Karpas-422 (cell line): ENCODE measurements at regions not wholly inside any gene's neighbourhood (a gene's known extent, or its start where the extent isn't known, plus 50 kb on each side); places are given as distances from the start of the nearest gene placed in this dataset.

ENCODE experiments used
- DNase-seq: peaks from one replicate; pipeline ENCODE4 v3.0.0-alpha.2; 2015
- H2AFZ ChIP-seq: fragments of 200-600 bp; sonication (generic); 2 replicates; pipeline ENCODE4 v1.6.1; 2014; ENCODE audit warnings: antibody characterized with exemption, low read length, mixed read lengths
- H3K27ac ChIP-seq: fragments of 200-600 bp; sonication (generic); 2 replicates; pipeline ENCODE4 v1.5.1; 2014; ENCODE audit warnings: mild to moderate bottlenecking, low read length, moderate library complexity
- H3K27me3 ChIP-seq: fragments of 200-600 bp; sonication (generic); 2 replicates; pipeline ENCODE4 v1.6.1; 2014; ENCODE audit warnings: low read length, mixed read lengths
- H3K36me3 ChIP-seq: fragments of 200-600 bp; sonication (generic); 2 replicates; pipeline ENCODE4 v1.6.1; 2014; ENCODE audit warnings: low read length, mixed read lengths; ENCODE audit not compliant: insufficient read depth
- H3K4me1 ChIP-seq: fragments of 200-600 bp; sonication (generic); 2 replicates; pipeline ENCODE4 v1.6.1; 2014; ENCODE audit warnings: mild to moderate bottlenecking, low read length, mixed read lengths
- H3K4me2 ChIP-seq: fragments of 200-600 bp; sonication (generic); 2 replicates; pipeline ENCODE4 v1.6.1; 2014; ENCODE audit warnings: low read length, low read depth, mild to moderate bottlenecking; ENCODE audit not compliant: poor library complexity, severe bottlenecking
- H3K4me3 ChIP-seq: fragments of 200-600 bp; sonication (generic); 2 replicates; pipeline ENCODE4 v1.5.1; 2014; ENCODE audit warnings: mild to moderate bottlenecking, antibody characterized with exemption, low read length, mixed read lengths
- H3K79me2 ChIP-seq: fragments of 200-600 bp; sonication (generic); 2 replicates; pipeline ENCODE4 v1.6.1; 2014; ENCODE audit warnings: mild to moderate bottlenecking, low read length, mixed read lengths
- H3K9ac ChIP-seq: fragments of 200-600 bp; sonication (generic); 2 replicates; pipeline ENCODE4 v1.6.0; 2014; ENCODE audit warnings: low read length
- H3K9me2 ChIP-seq: fragments of 200-600 bp; sonication (generic), shearing (Covaris generic); replicated peaks from 2 replicates; pipeline ENCODE4 v1.6.0; 2014; ENCODE audit warnings: mild to moderate bottlenecking, low read length, moderate library complexity; ENCODE audit not compliant: insufficient read depth
- H3K9me3 ChIP-seq: fragments of 300-700, 200-600 bp; sonication (generic); 2 replicates; pipeline ENCODE4 v1.6.1; 2014; ENCODE audit warnings: low read length, mixed read lengths
- H4K20me1 ChIP-seq: fragments of 200-600 bp; sonication (generic); 2 replicates; pipeline ENCODE4 v1.6.1; 2014; ENCODE audit warnings: mild to moderate bottlenecking, antibody characterized with exemption, low read length, low read depth; ENCODE audit not compliant: insufficient read depth

DNA sequence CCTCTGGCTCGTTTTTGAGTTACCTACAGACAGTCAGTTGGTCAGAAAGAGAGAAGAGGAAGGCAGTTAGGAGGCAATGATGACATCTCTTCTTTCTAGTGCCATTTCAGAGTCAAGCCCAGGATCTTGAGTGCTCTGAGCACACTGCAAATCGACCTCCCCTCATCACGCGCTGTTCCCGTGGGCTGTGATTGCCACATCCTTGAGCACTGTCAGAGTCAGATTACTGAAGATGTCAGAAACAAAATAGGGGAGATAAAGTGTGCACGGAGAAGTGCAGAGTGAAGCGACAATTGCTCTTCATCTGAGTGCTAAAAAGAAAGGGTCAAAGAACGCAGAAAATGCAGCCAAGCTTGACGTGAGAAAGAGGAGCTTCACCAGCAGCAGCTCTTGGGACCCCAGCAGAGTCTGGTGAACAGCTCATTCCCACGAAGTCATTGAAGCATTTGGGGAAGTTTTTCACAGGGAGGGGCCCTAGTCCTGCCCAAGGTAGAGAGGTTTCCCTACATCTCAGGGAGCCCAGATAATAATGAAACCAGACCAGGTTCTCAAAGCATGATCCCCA is 661.7 kb upstream of the AUTS2 start:
- Histone ChIP-seq H3K4me2 (no peak overlapping the region), H3K36me3 (no peaks in the 10 kb centered on the region), H3K4me1 (no peaks in the 10 kb centered on the region), H3K4me3 (no peak overlapping the region), H3K27ac (no peak overlapping the region), H2AFZ (no peak overlapping the region), H3K9me2 (no peaks in the 10 kb centered on the region), H3K79me2 (no peaks in the 10 kb centered on the region), H3K27me3 (0 out of 2 replicates have a peak, but pooled peaks cover 4% of the 10 kb centered on the region), H3K9ac (no peak overlapping the region), H3K9me3 (no peaks in the 10 kb centered on the region; the same call in 1 of the 2 replicates), H4K20me1 (no peaks in the 10 kb centered on the region)
- DNase-seq, result no peak

- H3K9ac ChIP-seq, result no peak overlapping the region
- no peak overlapping the region for H3K27ac ChIP-seq
- no peaks in the 10 kb centered on the region; the same call in 1 of the 2 replicates for H3K9me3 ChIP-seq
- DNase-seq, result no peak
- H3K27me3 ChIP-seq, result 0 out of 2 replicates have a peak, but pooled peaks cover 4% of the 10 kb centered on the region
- no peak overlapping the region for H2AFZ ChIP-seq
- H3K9me2 ChIP-seq, result no peaks in the 10 kb centered on the region
- H3K4me1 ChIP-seq, result no peaks in the 10 kb centered on the region
- no peak overlapping the region for H3K4me2 ChIP-seq
- no peak overlapping the region for H3K4me3 ChIP-seq
- no peaks in the 10 kb centered on the region for H3K79me2 ChIP-seq
- no peaks in the 10 kb centered on the region for H4K20me1 ChIP-seq
- H3K36me3 ChIP-seq, result no peaks in the 10 kb centered on the region
Observed at GRCh38 chr7:68938151-68938550, 660.1 kb upstream of the AUTS2 start.

DNA sequence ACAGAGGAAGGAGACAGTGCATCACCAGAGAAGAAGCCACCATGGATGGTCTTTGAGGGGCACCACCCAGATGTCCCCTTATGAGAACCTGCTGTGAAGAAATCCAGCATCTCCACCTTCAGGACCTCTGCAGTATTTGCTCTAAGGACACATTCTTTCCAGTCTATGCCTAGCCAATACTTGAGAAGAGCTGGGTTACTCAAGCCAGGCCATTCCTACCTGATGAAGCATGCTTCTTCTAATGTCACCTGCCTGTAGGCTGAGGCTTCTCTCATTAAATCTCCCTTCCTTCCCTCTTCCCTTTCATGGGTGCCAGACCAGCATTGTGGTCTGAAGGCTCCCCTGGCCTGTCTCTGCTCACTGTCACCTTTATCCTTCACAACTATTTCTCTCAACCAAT is 654.5 kb upstream of the AUTS2 start:
- H3K4me1 ChIP-seq, result no peaks in the 10 kb centered on the region
- H4K20me1 ChIP-seq, result no peaks in the 10 kb centered on the region
- DNase-seq, result no peak
- H3K9me3 ChIP-seq, result no peaks in the 10 kb centered on the region; the same call in 1 of the 2 replicates
- H3K9me2 ChIP-seq, result no peaks in the 10 kb centered on the region
- H3K4me3 ChIP-seq, result no peak overlapping the region
- H3K79me2 ChIP-seq, result no peaks in the 10 kb centered on the region
- H3K27ac ChIP-seq, result no peak overlapping the region
- H3K27me3 ChIP-seq, result 0 out of 2 replicates have a peak, but pooled peaks cover 4% of the 10 kb centered on the region
- H2AFZ ChIP-seq, result no peak overlapping the region
- no peak overlapping the region for H3K9ac ChIP-seq
- H3K36me3 ChIP-seq, result no peaks in the 10 kb centered on the region
- H3K4me2 ChIP-seq, result no peak overlapping the region

DNA sequence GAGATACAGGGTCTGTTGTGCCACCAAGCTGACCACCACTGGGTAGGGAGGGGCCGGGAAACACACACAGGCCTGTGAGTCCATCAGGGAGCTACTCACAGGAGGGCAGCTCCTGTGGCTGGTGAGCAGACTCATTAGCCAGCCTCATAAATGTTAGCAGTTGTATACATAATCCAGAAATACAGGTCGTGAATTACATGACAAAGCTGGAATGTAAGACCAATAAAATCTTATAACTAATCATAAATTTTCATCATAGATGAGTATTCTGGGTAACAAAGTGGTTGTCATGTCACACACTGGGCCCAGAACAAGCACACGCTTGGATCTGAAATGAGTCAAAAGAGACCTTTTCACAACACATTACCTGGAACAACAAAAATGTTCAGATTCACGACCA is 642.6 kb upstream of the AUTS2 start:
- Histone ChIP-seq H3K79me2 (no peaks in the 10 kb centered on the region), H3K4me2 (no peak overlapping the region), H3K27me3 (no peaks in the 10 kb centered on the region), H2AFZ (no peak overlapping the region), H3K9me2 (no peaks in the 10 kb centered on the region), H4K20me1 (no peaks in the 10 kb centered on the region), H3K9me3 (no peaks in the 10 kb centered on the region), H3K36me3 (no peaks in the 10 kb centered on the region), H3K4me1 (no peaks in the 10 kb centered on the region), H3K9ac (no peak overlapping the region), H3K4me3 (no peak overlapping the region), H3K27ac (no peak overlapping the region)
- DNase-seq, result no peak

- H3K4me2 ChIP-seq, result no peak overlapping the region
- H4K20me1 ChIP-seq, result no peaks in the 10 kb centered on the region
- no peak overlapping the region for H2AFZ ChIP-seq
- H3K9me3 ChIP-seq, result no peaks in the 10 kb centered on the region
- H3K79me2 ChIP-seq, result no peaks in the 10 kb centered on the region
- no peaks in the 10 kb centered on the region for H3K27me3 ChIP-seq
- H3K36me3 ChIP-seq, result no peaks in the 10 kb centered on the region
- no peak overlapping the region for H3K9ac ChIP-seq
- peaks cover 2% of the 10 kb centered on the region for H3K4me1 ChIP-seq
- no peaks in the 10 kb centered on the region for H3K9me2 ChIP-seq
- DNase-seq, result no peak
- no peak overlapping the region for H3K4me3 ChIP-seq
- H3K27ac ChIP-seq, result no peak overlapping the region
Observed at GRCh38 chr7:68958571-68958970, 639.7 kb upstream of the AUTS2 start.

DNA sequence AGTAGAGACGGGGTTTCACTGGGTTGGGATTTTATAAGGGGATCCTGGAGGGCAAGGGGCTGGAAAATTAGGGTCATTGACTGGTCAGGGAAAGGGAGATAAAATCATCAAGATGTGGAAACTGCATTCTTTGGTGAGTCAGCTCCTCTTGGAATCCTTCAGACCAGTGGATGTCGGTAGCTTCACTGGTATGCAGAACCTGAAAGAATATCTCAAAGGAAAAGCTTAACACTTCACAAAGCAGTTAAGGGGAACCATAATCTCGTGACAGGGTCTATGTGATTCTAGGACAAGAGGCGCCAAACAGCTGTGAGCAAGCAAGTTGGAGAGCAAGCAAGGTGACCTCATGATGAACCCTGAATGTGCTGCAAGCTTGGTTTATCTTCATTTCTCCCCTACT is 634.7 kb upstream of the AUTS2 start:
- H3K27ac ChIP-seq, result no peak overlapping the region

DNA sequence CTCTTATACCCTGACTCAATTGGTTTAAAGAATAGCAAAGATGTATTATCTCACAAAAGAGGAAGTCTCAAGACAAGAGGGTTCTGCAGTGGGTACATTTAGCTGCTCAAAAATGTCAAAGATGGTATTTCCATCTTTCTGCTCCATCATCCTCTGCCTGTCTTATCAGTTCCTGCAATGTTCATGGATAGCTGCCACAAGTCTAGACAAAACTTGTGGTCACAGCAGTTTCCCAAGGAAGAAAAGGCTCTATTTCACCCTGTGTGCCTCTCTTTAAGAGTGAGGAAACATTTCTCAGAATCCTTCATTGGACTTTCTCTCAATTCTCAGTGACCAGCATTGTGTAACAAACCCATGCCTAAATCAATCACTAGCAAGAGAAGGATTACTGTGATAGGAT is 634.2 kb upstream of the AUTS2 start:
- Histone ChIP-seq H3K9me3 (no peaks in the 10 kb centered on the region), H3K4me1 (peaks cover 9% of the 10 kb centered on the region), H3K79me2 (no peaks in the 10 kb centered on the region), H4K20me1 (no peaks in the 10 kb centered on the region), H3K4me3 (no peak overlapping the region), H3K27ac (no peak overlapping the region), H2AFZ (no peak overlapping the region), H3K4me2 (no peak overlapping the region), H3K27me3 (no peaks in the 10 kb centered on the region), H3K9ac (no peak overlapping the region), H3K9me2 (no peaks in the 10 kb centered on the region), H3K36me3 (no peaks in the 10 kb centered on the region)
- DNase-seq, result no peak

More for the DNA sequence above, 634.7 kb upstream of the AUTS2 start:
- H3K9ac ChIP-seq, result no peak overlapping the region
- peak; percentile 45 for DNase-seq
- H2AFZ ChIP-seq, result no peak overlapping the region
- H3K27me3 ChIP-seq, result no peaks in the 10 kb centered on the region
- no peaks in the 10 kb centered on the region for H3K9me3 ChIP-seq
- H3K4me3 ChIP-seq, result no peak overlapping the region
- no peaks in the 10 kb centered on the region for H3K79me2 ChIP-seq
- no peaks in the 10 kb centered on the region for H3K36me3 ChIP-seq
- no peaks in the 10 kb centered on the region for H4K20me1 ChIP-seq
- no peaks in the 10 kb centered on the region for H3K9me2 ChIP-seq
- no peak overlapping the region for H3K4me2 ChIP-seq
- H3K4me1 ChIP-seq, result peaks cover 9% of the 10 kb centered on the region

DNA sequence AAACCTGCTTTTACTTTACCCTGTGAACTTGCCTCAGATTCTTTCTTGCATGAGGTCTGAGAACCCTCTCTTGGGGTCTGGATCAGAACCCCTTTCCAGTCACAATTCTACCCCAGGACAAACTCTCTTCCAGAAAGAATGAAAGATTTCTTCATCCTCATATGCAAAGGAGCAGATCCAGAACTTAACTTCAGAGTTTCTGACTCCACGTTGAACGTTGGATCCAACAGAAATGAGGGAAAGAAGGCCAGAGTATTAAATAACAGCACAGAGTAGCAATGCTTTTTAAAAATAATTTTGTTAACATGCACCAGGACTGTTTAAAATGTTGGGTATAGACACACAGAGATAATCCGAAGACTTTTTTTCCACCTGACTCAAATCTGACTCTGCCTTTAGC is 632.9 kb upstream of the AUTS2 start:
- Histone ChIP-seq H3K4me2 (no peak overlapping the region), H3K27me3 (no peaks in the 10 kb centered on the region), H2AFZ (no peak overlapping the region)

More for the DNA sequence above, 632.9 kb upstream of the AUTS2 start:
- Histone ChIP-seq H3K36me3 (no peaks in the 10 kb centered on the region), H3K9ac (no peak overlapping the region), H3K27ac (no peak overlapping the region), H3K79me2 (no peaks in the 10 kb centered on the region), H4K20me1 (no peaks in the 10 kb centered on the region), H3K9me2 (no peaks in the 10 kb centered on the region), H3K4me3 (no peak overlapping the region), H3K4me1 (peaks cover 9% of the 10 kb centered on the region), H3K9me3 (no peaks in the 10 kb centered on the region)
- DNase-seq, result no peak
